T-helper 2 cell treated with Interferon-gamma antibody and Interleukin-4, amounts not matched to agents 100 ng/mL and 5 ng/mL, for 36 hours (primary cell): ENCODE measurements at regions not wholly inside any gene's neighbourhood (a gene's known extent, or its start where the extent isn't known, plus 50 kb on each side); places are given as distances from the start of the nearest gene placed in this dataset.

Source experiments
- intact Hi-C: fragments of 100-400 bp; cut with micrococcal nuclease; formaldehyde crosslinking; loops from one replicate; pipeline ENCODE4 v1.15.1; 2023

DNA sequence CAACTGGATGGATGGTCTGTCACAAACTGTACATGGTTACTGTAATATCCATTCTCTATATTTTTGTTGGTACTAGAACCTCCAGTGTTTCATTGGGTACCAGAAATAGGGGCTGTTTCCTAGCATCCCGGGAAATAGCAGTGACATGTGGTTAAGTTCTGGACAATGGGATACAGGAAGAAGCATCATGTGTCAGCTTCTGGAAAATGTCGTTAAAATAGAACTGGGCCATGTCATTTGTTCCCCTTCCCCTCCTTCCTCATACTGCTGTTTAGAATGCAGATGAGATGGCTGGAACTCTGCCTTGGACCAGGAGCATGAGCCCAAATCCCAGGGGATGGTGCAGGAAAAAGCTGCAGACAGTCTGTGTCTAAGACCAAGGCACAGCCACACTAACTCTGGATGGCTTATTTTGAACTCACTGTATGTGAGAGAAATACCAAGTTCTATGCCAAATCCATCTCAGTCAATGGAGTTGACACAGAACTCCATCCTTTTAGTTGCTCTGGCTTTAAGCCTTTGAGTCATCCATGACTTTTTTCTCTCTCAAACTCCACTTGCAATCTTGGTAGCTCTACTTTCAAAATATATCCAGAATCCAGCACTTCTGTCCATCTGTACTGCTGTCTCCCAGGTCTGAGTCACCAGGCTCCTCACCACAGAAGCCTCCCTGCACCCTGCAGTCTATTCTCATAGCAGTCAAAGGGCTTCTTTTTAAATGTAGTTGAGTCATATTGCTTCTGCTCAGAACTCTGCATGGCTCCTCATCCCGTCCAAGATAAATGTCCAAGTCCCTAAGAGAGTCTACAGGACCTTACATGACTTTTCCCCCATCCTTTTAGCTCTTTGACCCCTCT lies 184.2 kb downstream of the NSG2 start:
- intact Hi-C loops = no loop called here

DNA sequence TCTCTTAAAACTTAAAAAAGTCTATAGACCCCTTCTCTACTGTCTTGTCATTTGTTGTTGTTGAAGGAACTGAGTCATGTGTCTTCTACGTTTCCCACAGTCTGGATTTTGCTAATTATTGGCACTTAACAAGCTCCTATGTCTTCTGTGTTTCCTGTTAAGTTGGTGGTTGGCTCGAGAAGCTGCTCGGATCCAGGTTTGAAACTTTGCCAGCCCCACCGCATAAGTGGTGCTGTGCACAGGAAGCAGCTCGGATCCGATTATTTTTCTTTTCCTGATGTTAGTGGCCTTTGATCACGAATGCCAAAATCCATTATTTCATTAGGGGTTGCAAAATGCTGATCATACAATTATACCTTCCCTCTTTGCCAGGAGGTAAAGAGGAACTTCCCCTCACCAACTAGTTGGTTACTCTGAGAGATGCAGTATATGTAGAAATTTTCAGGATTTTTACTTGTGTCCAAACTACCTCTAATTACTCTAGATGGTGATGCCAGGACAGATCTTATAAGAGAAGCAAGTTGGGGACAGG lies 186.5 kb downstream of the NSG2 start:
- intact Hi-C loops = no loop called here

DNA sequence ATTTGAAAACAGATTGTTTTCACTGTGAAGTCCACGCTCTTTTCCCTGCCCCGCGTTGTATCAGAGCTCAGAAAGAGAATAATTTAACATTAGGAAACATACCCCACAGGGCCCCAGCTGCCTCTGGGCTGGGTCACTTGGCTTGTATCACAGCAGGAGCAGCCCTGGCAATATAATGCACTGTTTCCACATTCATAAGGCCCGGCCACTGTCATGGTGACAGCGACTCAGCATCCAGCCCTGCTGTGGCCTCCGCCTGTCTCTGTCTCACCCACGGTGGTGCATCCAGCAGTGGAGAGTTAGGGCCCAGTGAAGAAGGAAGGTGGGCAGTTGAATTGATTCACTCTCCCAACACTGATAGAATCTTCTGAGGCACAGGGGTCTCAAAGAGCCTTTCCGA lies 188.9 kb downstream of the NSG2 start:
- intact Hi-C loops = no loop called here

DNA sequence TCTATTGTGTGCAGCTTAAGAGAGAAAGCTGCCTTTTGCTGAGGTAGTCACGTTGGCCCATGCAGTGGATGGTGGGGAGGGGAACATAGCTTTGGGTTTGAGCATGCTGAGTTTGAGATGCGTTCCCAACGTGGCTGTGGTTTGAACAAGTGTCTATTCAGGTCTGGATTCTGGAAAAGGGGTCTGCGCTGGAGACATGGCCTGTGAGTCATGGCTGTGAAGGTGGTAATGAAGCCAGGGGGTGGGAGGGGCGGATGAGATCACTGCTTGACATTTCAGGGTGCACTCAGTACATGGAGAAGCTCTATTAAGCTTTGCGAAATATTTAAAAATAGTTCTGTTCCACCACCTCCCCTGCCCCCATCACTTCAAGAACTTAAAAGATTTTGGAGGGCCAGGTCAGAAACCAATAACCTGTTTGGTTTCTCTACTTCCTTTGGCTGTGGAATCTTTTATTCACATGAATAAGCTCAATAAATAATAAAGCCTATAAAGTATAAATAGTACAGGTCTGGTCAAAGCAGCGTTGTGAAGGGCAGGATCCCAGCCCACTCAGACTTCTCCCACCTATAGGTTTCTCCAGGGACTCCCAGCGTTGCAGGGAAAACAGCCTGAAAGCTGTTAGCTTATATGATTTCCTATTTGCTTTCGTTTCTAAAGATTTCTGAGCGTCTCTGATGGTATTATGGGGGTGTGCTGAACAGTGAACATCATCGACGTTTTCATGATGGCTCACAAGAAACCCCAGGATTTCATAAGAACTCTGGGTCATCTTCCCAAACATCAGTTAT lies 189.9 kb downstream of the NSG2 start:
- intact Hi-C loops = no loop called here

DNA sequence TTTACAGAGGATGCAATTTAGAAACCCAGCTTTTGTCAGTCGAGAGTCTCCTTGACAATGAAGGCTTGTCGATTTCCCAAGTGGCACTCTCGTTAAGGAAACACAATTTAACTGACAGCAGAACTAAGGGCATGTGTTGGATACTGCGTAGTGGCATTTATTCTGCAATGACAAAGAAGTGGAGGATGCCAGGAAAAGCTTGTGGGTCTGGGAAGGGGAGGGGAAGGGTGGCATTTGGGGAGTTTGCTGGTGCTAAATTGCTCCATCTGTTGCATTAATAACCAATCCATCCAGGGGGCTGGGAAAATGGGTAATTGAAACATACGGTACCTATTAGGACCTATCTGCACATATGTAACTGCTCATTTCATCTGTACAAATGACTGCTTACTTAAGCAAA lies 190.6 kb downstream of the NSG2 start:
- intact Hi-C loops = no loop called here

DNA sequence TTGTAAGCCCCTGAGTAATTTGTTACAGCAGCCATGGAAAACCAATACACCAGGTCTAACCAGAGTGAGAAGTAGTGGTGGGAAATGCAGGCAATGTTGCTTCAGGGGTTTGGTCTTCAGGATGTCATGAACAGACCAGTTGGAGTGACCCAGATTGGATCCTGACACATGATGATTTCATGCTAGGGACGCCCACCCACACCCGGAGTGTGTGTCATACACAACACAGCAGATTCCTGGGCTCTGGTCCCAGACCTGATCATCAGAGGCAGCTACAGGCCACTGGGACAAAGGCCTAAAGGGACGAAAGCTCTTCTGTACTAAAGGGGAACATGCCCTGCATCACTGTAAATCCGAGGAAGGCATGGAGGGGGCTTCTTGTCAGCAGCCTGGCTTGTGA lies 194.2 kb downstream of the NSG2 start:
- intact Hi-C loops = no loop called here

DNA sequence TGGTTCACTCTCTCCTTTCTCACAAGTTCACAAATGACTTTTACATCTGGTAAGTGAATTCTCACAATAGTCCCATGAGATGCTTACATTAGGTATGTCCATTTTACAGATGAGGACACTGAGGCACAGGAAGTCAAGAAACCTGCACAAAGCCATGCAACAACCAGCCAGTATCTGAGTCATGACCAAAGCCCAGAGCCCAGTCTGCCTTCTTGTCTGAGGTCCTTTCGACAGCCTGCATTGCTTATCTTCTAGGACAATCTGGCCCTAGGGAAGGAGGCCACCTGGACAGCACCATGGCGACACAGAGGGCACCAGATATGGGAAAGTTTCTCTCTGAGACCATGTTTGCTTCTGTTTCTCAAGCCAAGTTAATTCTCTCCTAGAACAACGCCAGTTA lies 197.1 kb downstream of the NSG2 start:
- intact Hi-C loops = no loop called here

DNA sequence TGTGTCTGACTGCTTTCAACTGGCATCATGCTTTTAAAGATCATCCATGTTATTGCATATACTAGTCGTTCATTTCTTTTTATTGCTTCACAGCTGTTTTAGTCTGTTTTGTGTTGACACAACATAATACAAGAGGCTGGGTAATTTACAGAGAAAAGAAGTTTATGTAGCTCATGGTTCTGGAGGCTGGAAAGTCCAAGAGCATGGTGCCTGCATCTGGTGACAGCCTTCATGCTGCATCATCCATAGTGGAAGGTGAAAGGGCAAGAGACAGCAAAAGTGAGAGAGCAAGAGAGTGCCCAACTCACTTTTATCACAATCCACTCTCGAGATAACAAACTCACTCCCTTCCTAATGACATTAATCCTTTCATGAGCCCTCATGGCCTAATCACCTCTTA lies 198.4 kb downstream of the NSG2 start:
- intact Hi-C loops = no loop called here

DNA sequence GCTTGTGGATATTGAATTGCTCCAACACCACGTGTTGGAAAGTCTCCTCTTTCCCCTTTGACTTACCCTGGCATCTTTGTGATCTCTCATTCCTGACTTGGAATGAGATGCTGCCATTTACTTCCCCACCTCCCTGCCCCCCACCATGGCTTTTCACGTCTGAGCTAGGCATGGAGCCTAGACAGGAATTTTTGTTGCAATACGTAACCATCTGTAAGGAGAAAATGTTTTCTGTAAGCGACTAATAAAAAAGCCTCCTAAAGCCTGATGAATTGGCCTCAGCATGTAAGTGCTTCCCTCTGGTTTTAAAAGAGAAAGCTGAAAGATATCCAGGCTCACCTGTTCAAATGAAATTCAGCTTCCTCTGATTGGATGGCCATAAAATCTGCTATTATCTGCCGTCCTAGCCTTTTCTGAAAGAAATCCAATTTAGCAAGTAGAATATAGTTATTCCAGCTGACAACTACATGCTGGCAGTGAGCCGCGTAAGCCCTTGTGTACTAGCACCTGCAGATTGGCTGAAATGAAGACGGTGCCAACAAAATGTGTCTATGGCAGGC lies 200.1 kb downstream of the NSG2 start:
- intact Hi-C loops = no loop called here

DNA sequence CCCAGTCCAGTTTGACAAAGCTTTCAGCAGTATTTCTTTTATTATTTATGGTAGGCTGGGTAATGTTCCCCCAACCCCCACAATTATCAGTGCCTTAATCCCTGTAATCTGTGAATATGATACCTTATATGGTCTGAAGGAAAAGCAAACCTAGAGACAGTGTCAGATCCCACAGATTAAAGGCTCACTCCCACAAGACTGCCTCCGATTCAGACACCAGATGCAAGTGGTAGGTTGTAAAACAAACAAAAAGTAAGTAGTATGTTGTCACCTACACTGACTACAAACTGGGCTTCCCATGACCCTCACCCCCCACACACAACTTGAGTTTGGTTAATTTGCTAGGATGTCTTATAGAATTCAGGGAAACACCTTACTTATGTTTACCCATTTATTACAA lies 201.2 kb downstream of the NSG2 start:
- intact Hi-C loops = no loop called here

DNA sequence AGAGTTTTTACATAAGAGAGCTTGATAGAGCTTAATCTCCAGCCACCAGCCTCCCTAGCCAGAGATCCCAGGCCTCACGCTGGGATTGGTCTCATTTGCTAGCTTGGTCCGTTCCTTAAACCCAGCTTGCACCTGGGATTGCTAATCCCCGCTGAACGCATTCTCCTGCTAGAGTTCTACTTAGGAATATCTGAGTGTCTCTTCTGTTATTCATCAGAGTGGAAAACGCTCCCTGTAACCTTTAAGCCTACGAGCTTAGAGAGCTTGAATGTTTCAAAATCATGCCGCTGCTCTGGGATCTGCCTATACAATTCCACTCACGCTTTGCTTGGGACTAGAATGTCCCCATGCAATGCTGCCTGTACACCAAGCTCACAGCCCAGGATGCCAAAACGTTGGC lies 201.8 kb downstream of the NSG2 start:
- intact Hi-C loops = no loop called here

DNA sequence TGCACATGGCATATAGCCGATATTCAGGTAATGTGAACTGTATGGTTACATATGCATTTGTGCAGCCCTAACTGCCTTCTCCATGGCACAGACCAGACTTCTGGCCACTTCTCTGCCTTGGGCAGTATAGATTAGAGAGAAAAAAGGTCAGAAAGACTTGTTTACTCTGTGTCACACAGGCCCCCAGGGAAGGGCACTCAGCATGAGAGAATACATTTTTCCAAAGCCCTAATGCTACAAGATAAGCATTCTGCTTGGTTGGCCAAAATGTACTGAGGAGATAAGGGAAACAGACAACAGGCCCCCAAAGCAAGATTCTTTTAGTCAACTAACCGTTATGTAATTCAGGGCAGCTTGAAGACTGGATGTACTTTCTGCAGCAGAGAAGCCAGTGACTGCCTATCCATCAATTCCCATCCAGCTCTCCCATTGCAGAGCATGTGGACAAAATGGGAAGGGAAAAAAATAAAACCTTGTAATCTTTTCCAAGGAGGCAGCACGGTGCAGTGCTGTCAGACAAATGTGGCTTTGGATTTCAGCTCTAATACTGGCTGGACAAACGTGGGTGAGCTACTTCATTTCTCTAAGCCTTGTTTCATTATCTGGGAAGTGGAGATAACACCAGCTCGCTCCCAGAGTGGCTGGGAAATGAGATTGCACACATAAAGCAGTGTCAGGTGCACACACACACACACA lies 205.9 kb downstream of the NSG2 start:
- intact Hi-C loops = no loop called here

DNA sequence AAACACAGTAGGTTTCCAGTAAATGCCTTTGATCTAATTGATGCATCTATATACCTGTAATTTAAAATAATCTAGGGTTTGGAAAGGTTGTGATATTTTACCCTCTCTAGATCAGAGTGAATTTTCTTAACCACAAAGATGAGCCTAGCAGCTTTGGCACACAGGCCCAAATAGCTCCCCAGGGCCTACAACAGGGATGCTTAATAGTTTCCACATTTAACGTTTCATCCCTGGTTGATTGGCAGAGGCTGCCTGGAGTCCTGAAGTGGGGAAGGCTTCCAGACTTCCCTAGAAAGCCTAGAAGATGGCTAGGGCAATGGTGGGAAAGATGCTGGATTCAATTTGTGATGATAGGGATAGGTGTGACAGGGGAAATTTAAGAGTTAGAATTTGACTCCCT lies 206.6 kb downstream of the NSG2 start:
- intact Hi-C loops = no loop called here

DNA sequence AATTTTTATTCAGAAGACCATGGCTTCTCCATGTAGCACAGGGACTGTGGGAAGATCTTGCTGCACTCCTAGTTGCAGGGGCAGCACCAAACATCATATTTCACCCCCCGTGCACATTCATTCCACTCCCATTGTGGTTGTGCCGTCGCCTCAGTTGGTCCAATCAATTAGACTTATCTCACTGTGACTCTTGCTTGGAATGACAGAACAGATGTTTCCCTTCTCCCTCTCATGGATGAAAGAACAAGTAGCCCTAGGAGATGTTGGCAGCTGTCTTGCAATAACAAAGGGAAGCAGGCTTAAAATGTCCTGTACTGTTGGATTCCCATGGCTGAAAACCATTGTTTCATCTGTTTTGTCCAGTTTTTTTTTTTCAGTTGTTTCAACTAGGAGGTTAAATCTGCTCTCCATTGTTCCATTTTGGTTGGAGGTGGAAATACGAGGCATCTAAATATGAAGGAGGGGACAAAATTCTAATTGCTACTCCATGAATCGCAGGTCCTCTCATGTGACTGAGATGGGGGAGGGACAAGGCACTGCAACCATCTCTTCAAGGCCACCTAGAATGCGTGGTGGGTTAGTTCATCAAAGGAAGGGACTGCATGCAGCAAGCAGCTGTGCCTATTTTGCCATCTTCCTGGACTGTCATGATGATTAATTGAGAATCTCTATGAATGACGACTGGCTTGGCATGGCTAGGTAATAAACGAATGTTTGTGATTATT lies 214.4 kb downstream of the NSG2 start:
- intact Hi-C loops = no loop called here

DNA sequence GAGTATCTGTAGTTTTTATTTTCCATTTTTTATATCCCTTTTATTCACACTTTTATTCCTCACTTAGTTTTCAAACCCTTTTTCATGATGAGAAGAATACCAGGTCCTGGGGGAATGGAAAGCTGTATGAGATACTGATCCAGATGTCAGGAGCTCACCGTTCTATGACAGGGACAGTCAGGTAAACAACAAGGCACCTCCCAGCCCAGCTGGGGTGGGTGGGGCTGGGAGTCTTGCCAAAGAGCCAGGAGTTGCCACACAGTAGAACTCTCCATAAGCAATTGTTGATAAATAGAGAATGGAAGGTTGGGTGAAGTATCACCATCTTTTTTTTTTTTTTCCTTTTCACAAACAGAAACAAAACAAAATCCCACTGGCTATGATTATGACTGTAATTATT lies 225.8 kb downstream of the NSG2 start:
- intact Hi-C loops = no loop called here

DNA sequence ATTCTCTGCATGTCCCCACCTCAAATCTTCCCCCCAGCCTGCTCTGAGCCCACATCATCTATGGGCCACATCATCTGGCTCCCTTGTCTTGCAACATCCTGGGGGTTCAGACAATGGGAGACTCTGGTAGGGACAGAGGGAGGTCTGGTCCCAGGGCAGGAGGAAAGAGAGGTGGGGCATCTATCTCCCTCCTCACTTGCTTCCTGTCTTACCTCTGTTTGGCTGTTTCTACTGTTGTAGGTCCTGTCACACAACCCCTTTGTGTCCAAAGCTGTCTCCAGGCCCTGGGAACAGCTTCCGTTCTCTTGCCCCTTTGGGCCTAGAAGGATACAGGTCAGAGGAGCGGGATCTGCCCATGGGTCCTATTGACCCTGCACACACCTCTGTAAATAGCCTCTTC lies 227.2 kb downstream of the NSG2 start:
- intact Hi-C loops = no loop called here

DNA sequence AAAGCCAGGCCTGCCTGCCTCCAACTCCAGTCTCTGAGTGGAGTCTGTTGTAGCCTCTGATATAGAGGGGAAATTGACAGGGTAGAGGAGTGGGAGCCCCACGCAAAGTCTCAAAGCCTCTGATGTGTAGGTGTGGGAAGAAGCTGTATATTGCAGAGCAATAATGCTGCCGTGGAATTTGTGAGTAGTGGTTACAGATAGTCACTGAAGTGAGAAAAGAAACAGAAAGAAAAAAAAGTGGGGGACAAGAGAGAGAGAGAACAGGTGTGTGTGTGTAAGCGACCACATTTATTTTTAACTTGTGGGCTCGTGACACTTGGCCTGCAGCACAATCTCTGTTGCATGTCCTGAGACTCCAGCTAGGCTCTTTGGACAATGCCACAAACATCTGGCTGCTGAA lies 227.8 kb downstream of the NSG2 start:
- intact Hi-C loops = no loop called here

DNA sequence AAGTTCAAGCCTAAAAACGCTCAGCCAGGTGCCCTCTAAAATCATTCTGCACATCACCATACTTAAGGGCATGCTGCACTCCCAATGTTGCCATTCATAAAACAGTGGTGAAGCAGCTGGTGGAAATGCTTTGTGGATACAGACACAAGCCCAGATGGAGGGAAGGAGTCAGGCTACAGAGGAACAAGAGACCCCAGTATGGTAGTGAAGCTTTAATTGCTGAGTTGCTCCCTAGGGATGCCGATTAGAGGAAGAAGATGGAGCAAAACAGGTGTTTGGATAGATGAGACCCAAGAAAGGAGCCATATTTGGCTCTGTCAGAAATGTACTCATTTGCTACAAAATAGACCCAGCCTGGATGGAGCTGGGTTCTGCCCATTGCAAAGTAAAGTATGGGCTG lies 230.5 kb downstream of the NSG2 start:
- intact Hi-C loops = no loop called here

DNA sequence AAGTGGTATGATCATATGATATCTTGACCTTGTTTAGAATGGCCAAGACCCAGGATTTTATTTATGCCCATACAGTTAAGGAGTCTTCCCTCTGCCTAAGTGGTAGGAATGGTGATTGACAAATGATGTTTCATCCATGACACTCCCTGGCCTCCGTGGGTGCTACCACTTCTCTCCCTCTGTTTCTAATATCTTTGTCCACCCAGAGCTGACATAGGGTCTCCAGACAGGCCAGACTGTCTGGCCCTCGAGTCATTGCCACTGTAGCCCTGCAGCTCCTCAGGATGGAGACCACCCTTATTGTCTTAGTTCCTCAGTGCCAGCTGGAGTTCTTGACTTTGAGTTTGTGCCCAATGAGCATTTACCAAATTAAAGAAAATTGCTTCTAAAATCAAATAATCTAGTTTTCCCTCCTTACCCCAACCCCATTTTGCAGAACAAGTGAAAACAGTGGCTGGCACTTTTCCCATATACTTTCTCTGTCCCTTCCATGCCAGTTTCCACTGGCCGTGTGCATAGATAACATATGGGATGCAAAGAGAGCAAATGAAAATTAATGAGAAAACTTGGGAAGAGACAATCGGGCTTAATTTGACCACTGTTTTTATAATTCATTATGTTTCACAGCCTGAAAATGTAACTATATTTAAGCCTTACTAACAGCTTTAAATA lies 235.7 kb downstream of the NSG2 start:
- intact Hi-C loops = no loop called here

DNA sequence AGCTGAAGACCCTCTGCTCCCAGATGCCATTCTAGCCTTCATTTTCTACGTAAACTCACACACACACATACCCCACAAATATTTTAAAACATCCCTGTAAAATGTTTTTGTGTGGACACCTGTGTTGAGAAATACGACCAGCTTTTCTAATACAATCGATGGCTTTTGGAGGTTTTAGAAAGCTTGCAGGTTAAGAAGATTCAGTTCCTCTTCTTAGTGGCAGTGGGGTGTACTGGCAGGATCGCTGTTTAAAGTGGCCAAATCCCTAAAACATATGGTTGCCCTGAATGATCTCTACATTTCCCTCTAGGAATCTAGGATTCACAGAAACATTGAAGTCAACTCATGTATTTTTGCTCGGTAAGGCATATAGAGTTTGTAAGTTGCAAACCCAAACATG lies 236.3 kb downstream of the NSG2 start:
- intact Hi-C loops = no loop called here
